ENCODE measurements at regions not wholly inside any gene's neighbourhood (a gene's known extent, or its start where the extent isn't known, plus 50 kb on each side); places are given as distances from the start of the nearest gene placed in this dataset.

DNA sequence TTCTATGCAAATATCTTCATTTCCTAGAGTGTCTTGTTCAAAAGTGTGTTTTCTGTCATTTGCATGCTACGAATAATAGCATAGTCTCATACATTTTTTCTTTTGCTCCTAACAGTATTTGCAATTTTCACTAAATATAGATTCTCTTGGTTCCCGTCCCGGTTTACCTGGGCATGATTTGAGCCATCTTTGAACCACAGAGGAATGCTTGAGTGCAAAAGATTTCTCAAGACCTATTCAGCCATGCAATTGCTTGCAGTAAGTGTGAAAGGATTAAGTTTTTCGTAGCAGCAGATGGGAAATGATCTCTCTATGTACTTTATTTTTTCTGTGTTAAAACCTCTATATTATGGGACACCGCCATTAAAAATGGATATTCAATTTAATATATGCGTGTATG is 733.0 kb downstream of the ZPLD1 start:
- TF ChIP-seq NFYB (IDR thresholded peaks at IDR 0.05; ENCODE audit: insufficient read depth, low read depth, low read length) (no peak), MYC (IDR thresholded peaks at IDR 0.05; ENCODE audit: insufficient read depth, insufficient read length, insufficient replicate concordance, low read length, severe bottlenecking) (no peak)
